Hippocampal formation (tissue), 2 donors: ENCODE measurements at regions not wholly inside any gene's neighbourhood (a gene's known extent, or its start where the extent isn't known, plus 50 kb on each side); places are given as distances from the start of the nearest gene placed in this dataset.
"Not testable (repeated sequence)": the region's sequence is repeated elsewhere in the genome, so short reads cannot be mapped to it uniquely, and the experiment has no call there.

ENCODE experiments used
- DNase-seq, 2 donors: peaks; one replicate each; lab custom pipeline; 2025; lab: John Stamatoyannopoulos, UW

DNA sequence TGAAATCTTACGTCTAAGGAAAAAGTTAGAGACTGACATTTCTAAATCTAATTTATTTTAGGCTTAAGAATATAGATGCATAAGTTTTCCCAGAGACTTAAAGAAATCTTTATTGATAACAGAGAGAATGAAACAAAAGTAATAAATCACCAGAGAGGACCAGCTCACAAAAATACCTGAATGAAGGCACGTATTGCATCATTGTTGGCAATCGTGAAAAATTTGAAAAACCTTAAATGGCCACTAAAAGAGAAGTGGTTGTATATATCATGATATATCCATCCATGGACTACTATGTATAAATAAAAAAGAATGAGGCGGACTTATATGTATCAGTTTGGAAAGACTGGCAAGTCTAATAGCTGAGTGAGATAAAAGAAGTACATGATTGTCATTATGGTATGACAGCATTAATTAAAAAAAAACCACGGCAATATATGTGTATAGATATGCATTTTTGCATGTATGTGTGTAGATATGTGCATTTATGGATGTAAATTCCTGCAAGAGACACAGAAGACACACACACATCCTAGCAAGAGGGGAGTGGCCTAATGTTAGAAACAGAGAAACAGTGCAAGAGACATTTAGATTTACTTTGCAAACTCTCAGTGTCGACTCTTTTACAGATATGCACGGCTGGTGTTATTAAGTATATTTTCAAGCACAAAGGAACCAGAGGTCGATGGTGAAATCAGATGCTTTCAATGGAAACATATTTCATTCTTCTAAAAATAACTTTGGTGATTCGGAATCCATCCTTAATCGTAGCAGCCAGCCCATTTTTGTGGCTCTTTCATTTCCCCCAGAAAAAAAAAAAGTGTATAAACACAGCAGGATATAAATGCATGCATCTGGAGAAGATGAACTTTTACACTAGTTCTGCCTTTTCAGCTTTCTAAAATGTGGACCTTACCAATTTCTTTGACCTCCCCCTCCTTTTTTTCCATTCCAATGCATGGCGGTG is 156.1 kb upstream of the SALL4 start:
- DNase-seq, result no peak

- no peak for DNase-seq
These were observed 153.4 kb upstream of the SALL4 start for GRCh38 chr20:51955756-51956155.

DNA sequence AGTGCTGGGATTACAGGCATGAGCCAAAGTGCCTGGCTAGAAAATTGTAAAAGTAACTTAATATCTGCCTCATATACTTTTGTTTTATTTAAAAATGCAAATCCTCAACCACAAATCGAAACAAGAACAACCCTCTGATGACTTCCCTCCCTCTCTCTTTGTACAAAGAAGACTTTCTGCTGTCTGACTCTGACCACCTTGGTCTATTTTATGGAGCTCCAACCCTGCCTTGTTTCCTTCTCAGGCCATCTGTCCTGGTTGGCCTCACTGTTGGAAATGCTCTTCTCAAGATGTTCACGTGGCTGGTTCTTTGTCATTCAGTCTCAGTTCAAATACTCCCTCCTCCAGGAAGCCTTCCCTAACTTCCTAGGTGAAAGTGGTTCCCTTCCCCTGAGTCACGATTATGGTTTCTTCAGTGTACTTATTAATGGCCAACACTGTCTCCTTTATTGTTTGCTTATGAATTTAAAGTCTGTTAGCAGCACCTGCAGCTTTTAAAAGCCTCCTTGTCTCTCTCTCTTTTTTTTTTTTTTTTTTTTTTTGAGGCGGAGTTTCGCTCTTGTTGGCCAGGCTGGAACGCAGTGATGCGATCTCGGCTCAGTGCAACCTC is 151.5 kb upstream of the SALL4 start:
- no peak for DNase-seq

- DNase-seq, result no peak
These were observed 148.6 kb upstream of the SALL4 start for GRCh38 chr20:51950926-51951325.

DNA sequence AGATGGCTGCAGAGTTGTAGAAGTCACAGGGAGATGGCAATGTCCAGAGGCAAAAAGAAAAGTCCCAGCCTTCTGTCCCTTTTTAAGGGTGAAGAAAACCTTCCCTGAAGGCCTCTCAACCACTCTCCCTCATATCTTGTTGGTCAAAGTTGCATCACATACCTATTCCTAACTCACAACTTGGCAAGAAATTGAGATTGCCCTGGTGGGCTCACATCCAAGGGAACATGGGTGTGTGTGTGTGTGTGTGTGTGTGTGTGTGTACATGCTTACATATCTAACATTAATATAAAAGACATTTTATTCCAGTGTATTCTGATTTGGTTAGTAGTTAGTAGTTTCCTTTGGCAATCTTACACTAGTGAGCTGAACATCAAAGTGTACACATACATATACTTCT is 144.3 kb upstream of the SALL4 start:
- no peak for DNase-seq

DNA sequence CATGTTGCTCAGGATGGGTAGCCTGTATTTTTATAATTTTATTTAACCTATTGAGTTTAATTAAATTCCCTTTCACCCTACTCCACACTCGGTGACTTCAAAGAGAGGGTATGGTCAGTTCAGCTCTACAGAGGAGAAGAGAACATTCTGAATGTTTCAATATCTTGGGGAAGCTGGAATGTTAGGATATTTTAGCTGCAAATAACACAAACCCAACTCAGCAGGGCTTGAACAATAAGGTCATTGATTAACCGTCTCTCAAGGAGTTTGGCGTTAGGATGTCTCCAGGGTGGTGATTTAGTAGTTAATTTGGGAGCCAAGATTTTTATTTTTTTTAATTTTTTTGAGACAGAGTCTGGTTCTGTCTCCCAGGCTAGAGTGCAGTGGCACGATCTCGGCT is 143.6 kb upstream of the SALL4 start:
- DNase-seq, result no peak

DNA sequence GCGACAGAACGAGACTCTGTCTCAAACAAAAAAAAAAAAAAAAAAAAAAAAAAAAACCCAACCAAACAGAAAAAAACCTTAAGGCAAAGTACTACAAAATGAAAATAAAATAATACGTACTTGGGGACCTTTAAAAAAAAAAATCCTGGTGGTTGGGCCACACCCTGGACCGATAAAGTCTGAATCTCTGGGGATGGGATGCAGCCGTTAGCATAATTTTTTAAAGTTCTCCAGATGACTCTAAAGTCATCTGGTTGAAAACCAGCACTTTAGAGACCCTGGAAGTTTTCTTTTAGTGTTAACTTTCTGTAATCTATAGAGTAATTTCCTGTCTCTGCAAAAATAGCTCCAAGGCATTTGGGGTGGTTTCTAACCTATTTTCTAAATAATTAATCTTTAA is 142.9 kb upstream of the SALL4 start:
- no peak for DNase-seq

GRCh38 chr20:51943761-51944160 is 141.4 kb upstream of the SALL4 start:
- no peak for DNase-seq

DNA sequence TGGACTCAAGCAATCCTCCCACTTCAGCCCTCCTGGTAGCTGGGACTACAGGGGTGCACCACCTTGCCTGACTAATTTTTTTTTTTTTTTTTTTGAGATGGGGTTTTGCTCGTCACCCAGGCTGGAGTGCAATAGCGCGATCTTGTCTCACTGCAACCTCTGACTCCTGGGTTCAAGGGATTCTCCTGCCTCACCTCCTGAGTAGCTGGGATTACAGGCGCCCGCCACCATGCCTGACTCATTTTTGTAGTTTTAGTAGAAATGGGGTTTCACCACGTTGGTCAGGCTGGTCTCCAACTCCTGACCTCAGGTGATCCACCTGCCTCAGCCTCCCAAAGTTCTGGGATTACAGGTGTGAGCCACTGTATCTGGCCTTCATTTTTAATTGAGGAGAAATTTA is 141.0 kb upstream of the SALL4 start:
- not testable (repeated sequence) for DNase-seq

DNA sequence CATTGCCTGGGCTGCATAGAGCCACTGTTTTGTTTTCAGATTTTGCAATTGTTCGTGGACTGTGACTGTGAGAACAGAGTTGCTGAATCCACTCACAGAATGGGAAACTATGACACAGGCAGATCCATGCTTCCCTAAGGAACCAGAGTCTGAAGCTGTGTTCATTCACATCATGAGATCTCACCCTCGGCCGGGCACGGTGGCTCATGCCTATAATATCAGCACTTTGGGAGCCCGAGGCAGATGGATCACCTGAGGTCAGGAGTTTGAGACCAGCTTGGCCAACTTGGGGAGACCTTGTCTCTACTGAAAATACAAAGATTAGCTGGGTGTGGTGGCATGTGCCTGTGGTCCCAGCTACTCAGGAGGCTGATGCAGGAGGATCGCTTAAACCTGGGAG is 139.2 kb upstream of the SALL4 start:
- DNase-seq, result no peak

GRCh38 chr20:51939259-51939585 is 136.9 kb upstream of the SALL4 start:
- no peak for DNase-seq

DNA sequence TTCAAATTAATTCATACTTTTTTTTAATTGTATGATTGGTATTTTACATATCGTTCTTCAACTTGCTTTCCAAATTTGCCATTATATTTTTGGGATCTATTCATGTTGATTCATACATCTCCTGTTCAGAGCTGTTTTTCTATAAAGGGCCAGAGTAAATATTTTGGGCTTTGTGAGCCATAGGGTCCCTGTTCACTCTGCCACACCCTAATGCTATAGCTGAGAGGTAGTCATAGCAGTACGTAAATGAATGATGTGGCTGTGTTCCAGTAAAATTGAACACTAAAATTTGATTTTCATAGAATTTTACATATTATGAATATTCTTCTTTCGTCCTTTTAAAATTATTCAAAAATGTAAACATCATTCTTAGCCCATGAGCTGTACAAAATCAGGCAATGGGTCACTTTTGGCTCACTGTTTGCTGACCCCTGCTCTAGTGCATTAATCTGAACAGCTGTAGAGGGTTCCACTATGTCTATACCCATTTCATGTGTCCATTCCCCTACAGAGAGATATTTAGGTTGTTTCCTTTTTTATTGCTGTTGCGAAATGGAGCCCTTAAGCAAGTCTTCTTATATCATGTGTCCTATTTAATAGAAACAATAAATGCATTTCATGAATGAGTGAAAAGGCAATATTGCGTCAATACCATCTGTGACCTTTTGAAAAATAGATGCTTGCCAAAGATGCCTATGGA is 136.4 kb upstream of the SALL4 start:
- DNase-seq, result no peak

DNA sequence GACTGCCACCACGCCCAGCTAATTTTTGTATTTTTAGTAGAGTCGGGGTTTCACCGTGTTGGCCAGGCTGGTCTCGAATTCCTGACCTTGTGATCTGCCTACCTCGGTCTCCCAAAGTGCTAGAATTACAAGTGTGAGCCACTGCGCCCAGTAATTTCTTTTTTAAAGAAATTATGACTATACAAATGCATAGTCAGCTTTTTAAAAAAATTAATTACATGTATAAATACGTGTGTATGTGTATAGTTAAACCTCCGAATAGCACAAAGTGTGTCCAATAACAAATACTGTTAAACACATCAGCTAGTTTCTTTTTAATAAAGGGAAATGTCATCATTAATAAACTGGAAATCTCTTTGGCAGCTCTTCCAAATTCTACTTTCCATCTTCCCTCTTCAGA is 135.5 kb upstream of the SALL4 start:
- DNase-seq, result no peak

DNA sequence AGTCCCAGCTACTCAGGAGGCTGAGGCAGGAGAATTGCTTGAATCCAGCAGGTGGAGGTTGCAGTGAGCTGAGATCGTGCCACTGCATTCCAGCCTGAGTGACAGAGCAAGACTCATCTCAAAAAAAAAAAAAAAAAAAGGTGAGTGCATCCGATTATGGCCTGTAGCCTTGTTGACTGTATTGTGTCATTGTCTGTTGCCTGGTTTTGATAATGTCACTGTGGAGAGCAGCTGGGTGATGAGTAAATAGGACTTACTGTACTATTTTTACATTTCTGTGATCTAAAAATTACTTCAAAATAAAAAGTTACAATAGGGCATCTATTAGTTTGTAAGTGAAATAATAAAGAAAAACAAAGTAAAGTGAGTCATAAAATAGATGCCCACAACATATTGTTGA is 134.1 kb upstream of the SALL4 start:
- DNase-seq, result no peak

GRCh38 chr20:51935003-51935358 is 132.7 kb upstream of the SALL4 start:
- no peak for DNase-seq

GRCh38 chr20:51934301-51935002 is 132.1 kb upstream of the SALL4 start:
- DNase-seq, result no peak

DNA sequence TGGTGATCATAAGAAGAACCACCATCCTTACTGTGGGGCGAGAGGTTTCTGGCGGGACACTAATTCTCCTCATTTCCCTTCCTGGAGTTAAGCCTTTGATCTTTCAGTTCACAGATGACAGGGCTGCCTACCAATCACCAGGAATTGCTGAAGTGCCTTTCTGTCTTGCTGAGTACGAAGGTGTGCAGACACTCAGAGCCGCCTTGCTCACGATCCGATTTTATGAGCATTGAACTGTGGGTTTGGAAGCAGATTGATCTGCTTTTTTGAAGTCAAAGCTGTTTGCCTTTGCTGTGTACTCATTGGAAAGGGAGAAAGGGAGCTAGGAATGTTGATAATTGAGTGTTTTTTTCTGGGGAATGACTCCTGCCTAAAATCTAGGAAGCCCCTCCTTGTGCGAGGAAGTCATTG is 129.1 kb upstream of the SALL4 start:
- DNase-seq, result no peak

GRCh38 chr20:51930775-51931174 is 128.5 kb upstream of the SALL4 start:
- DNase-seq, result no peak

- DNase-seq, result no peak
These were observed 126.6 kb upstream of the SALL4 start for GRCh38 chr20:51928931-51929330.

DNA sequence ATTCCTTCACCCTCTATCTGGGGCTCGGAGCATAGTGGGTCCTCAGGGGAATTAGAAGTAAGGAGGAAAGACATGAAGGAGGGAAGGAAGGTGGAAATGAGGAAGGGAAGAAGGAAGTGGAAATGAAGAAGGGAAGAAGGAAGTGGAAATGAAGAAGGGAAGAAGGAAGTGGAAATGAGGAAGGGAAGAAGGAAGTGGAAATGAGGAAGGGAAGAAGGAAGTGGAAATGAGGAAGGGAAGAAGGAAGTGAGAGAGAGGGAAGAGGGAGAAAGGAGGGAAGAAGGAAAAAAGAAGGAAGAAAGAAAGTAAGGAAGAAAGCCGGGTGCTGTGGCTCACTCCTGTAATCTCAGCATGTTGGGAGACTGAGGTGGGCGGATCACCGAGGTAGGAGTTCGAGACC is 125.6 kb upstream of the SALL4 start:
- DNase-seq, result not testable (repeated sequence)

- DNase-seq, result no peak
These were observed 124.5 kb upstream of the SALL4 start for GRCh38 chr20:51926670-51927305.

GRCh38 chr20:51924509-51924908 is 122.2 kb upstream of the SALL4 start:
- DNase-seq, result no peak
